Glutamatergic neuron (in vitro differentiated cells): ENCODE measurements at regions not wholly inside any gene's neighbourhood (a gene's known extent, or its start where the extent isn't known, plus 50 kb on each side); places are given as distances from the start of the nearest gene placed in this dataset.
"Not testable (repeated sequence)": the region's sequence is repeated elsewhere in the genome, so short reads cannot be mapped to it uniquely, and the experiment has no call there.

ENCODE experiments used
- DNase-seq: peaks from one replicate; pipeline ENCODE4 v3.0.0; 2022
- H3K27ac Mint-ChIP-seq: one replicate; pipeline ENCODE4 v1.8.0; 2020; ENCODE audit warnings: mild to moderate bottlenecking, mixed read lengths, inconsistent platforms; ENCODE audit not compliant: unreplicated experiment
- H3K27me3 Mint-ChIP-seq: one replicate; pipeline ENCODE4 v1.8.0; 2020; ENCODE audit warnings: mild to moderate bottlenecking, moderate library complexity, mixed read lengths, inconsistent platforms; ENCODE audit not compliant: unreplicated experiment
- H3K36me3 Mint-ChIP-seq: one replicate; pipeline ENCODE4 v1.8.0; 2020; ENCODE audit warnings: mild to moderate bottlenecking, mixed read lengths, inconsistent platforms; ENCODE audit not compliant: unreplicated experiment
- H3K4me1 Mint-ChIP-seq: one replicate; pipeline ENCODE4 v1.8.0; 2020; ENCODE audit warnings: mild to moderate bottlenecking, low read depth, mixed read lengths, inconsistent platforms; ENCODE audit not compliant: unreplicated experiment
- H3K4me3 Mint-ChIP-seq: one replicate; pipeline ENCODE4 v1.8.0; 2020; ENCODE audit warnings: mild to moderate bottlenecking, mixed read lengths, inconsistent platforms; ENCODE audit not compliant: unreplicated experiment
- H3K9me3 Mint-ChIP-seq: one replicate; pipeline ENCODE4 v1.8.0; 2020; ENCODE audit warnings: mild to moderate bottlenecking, moderate library complexity, mixed read lengths, inconsistent platforms; ENCODE audit not compliant: unreplicated experiment
- TF ChIP-seq, protein P1 (sequence below): fragments of 200-600 bp; sonication (generic); IDR thresholded peaks from one replicate; pipeline ENCODE4 v1.5.0; 2021; ENCODE audit not compliant: partially characterized antibody, unreplicated experiment

GRCh38 chr5:117734056-117734455 is 1159.4 kb upstream of the SEMA6A start:
- H3K27me3 Mint-ChIP-seq = no peaks in the 10 kb centered on the region

DNA sequence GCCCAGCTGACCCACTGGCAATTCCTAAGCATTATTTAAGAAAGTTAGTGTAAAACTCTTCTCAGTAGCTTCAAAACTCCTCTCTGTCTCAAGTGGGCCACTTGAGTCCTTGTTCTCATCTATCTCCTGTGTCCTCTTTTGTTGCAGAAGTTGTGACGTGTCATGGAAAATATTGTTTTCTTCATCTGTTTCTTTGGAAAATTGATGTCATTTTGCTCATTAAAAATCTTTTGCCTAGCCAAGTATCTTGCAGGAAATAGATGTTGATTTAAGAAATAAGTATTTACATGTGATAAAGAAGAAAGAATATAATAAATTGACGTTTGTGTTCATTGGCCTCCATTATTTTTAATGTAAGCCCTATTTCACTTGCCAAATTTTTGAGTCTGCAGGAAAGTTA is 1158.4 kb upstream of the SEMA6A start:
- Mint-ChIP-seq H3K27me3 (no peaks in the 10 kb centered on the region), H3K4me3 (no peak overlapping the region), H3K27ac (no peak overlapping the region), H3K4me1 (no peaks in the 10 kb centered on the region), H3K9me3 (no peaks in the 10 kb centered on the region), H3K36me3 (peaks cover 6% of the 10 kb centered on the region)
- TF ChIP-seq, protein P1, sequence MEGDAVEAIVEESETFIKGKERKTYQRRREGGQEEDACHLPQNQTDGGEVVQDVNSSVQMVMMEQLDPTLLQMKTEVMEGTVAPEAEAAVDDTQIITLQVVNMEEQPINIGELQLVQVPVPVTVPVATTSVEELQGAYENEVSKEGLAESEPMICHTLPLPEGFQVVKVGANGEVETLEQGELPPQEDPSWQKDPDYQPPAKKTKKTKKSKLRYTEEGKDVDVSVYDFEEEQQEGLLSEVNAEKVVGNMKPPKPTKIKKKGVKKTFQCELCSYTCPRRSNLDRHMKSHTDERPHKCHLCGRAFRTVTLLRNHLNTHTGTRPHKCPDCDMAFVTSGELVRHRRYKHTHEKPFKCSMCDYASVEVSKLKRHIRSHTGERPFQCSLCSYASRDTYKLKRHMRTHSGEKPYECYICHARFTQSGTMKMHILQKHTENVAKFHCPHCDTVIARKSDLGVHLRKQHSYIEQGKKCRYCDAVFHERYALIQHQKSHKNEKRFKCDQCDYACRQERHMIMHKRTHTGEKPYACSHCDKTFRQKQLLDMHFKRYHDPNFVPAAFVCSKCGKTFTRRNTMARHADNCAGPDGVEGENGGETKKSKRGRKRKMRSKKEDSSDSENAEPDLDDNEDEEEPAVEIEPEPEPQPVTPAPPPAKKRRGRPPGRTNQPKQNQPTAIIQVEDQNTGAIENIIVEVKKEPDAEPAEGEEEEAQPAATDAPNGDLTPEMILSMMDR = no peak
- DNase-seq = no peak

More at GRCh38 chr5:117734056-117734455, 1159.4 kb upstream of the SEMA6A start:
- Mint-ChIP-seq H3K9me3 (no peaks in the 10 kb centered on the region), H3K27ac (no peak overlapping the region), H3K36me3 (peaks cover 6% of the 10 kb centered on the region), H3K4me3 (no peak overlapping the region), H3K4me1 (no peaks in the 10 kb centered on the region)
- no peak for DNase-seq
- TF ChIP-seq, protein P1 = no peak

DNA sequence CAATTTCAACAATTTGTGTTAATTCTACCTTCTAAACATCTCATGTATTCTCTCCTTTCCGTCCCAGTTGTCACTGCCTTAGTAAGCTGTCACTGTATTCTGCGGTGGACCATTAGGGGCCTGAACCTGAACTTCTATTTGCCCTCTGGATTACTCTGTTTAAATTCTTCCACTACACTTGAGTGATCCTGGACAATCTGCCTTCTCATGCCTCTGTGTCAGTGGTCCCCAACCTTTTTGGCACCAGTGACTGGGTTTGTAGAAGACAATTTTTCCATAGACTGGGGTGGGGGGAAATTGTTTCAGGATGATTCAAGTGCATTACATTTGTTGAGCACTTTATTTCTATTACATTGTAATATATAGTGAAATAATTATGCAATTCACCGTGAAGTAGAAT is 1157.6 kb upstream of the SEMA6A start:
- Mint-ChIP-seq H3K9me3 (no peaks in the 10 kb centered on the region), H3K27me3 (no peaks in the 10 kb centered on the region), H3K4me1 (no peaks in the 10 kb centered on the region), H3K27ac (no peak overlapping the region), H3K36me3 (peaks cover 6% of the 10 kb centered on the region), H3K4me3 (no peak overlapping the region)
- DNase-seq = no peak
- TF ChIP-seq, protein P1 = no peak

DNA sequence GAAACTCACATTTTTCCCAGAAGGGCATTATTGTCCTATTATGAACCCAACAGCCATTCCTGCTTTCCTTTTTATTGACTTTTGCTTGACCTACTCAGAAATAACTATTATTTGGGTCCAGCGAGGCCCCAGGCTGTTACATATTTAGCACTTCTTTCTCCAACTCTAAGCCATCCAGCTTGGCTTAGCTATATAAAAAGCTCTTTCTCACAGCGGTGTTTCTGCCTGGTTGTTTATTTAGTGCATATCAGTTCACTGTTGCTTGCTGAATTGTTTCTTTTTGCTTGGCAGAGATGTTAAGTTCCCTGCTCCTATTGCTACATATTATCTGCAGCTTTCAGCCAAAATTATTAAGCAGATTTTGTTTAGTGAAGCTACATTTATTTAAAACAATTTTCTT is 1156.8 kb upstream of the SEMA6A start:
- Mint-ChIP-seq H3K4me3 (no peak overlapping the region), H3K36me3 (peaks cover 6% of the 10 kb centered on the region), H3K27me3 (no peaks in the 10 kb centered on the region), H3K4me1 (no peaks in the 10 kb centered on the region), H3K27ac (no peak overlapping the region), H3K9me3 (no peaks in the 10 kb centered on the region)
- TF ChIP-seq, protein P1 = no peak
- DNase-seq = no peak

- not testable (repeated sequence) for H3K27ac Mint-ChIP-seq, H3K36me3 Mint-ChIP-seq, H3K9me3 Mint-ChIP-seq, H3K4me1 Mint-ChIP-seq, H3K4me3 Mint-ChIP-seq, H3K27me3 Mint-ChIP-seq, DNase-seq
Observed at GRCh38 chr5:117720784-117721183, 1146.2 kb upstream of the SEMA6A start.

- DNase-seq = no peak
- Mint-ChIP-seq H3K4me3 (no peak overlapping the region), H3K27me3 (no peaks in the 10 kb centered on the region), H3K36me3 (peaks cover 4% of the 10 kb centered on the region), H3K27ac (no peak overlapping the region), H3K4me1 (no peaks in the 10 kb centered on the region), H3K9me3 (no peaks in the 10 kb centered on the region)
- TF ChIP-seq, protein P1 = no peak
Observed at GRCh38 chr5:117719413-117719812, 1144.8 kb upstream of the SEMA6A start.
